NB4 (cell line): ENCODE measurements at regions not wholly inside any gene's neighbourhood (a gene's known extent, or its start where the extent isn't known, plus 50 kb on each side); places are given as distances from the start of the nearest gene placed in this dataset.
A peak's percentile ranks its signal among the peaks of the same experiment; 100 is the strongest.

Source experiments
- DNase-seq: peaks from one replicate; pipeline ENCODE4 v3.0.0; 2010; ENCODE audit warnings: low read depth
- H3K4me3 ChIP-seq: one replicate; pipeline ENCODE4 v1.5.1; 2011; ENCODE audit warnings: mild to moderate bottlenecking, low read depth, low read length, moderate library complexity
- CTCF ChIP-seq: IDR thresholded peaks from one replicate; pipeline ENCODE4 v1.5.1; 2012; ENCODE audit warnings: low read depth, low read length
- MAX ChIP-seq: IDR thresholded peaks from 2 replicates; pipeline ENCODE4 v1.6.1; 2011; ENCODE audit warnings: low read depth, low read length
- MYC ChIP-seq: IDR thresholded peaks from 2 replicates; pipeline ENCODE4 v1.6.1; 2011; ENCODE audit warnings: low read depth, low read length
- POLR2A ChIP-seq: IDR thresholded peaks from 2 replicates; pipeline ENCODE4 v1.6.1; 2011; ENCODE audit warnings: mild to moderate bottlenecking; ENCODE audit not compliant: insufficient read length; ENCODE audit errors: extremely low read depth

GRCh38 chr3:6657591-6657990 lies 203.3 kb upstream of the GRM7 start:
- H3K4me3 ChIP-seq = no peak overlapping the region
- DNase-seq = no peak
- no peak for TF ChIP-seq POLR2A
- TF ChIP-seq CTCF = no peak
- no peak for TF ChIP-seq MAX
- TF ChIP-seq MYC = no peak

GRCh38 chr3:6667354-6667753 lies 193.6 kb upstream of the GRM7 start:
- DNase-seq = no peak
- no peak overlapping the region for H3K4me3 ChIP-seq
- no peak for TF ChIP-seq POLR2A
- no peak for TF ChIP-seq CTCF
- TF ChIP-seq MAX = no peak
- no peak for TF ChIP-seq MYC

- no peak for DNase-seq
- no peak overlapping the region for H3K4me3 ChIP-seq
- TF ChIP-seq CTCF (no peak), MYC (no peak), MAX (no peak), POLR2A (no peak)
Measured at GRCh38 chr3:6671363-6671762, 189.6 kb upstream of the GRM7 start.

GRCh38 chr3:6679510-6679909 lies 181.4 kb upstream of the GRM7 start:
- TF ChIP-seq MAX = no peak
- no peak for TF ChIP-seq MYC
- TF ChIP-seq POLR2A = no peak
- TF ChIP-seq CTCF = no peak
- H3K4me3 ChIP-seq = no peak overlapping the region
- DNase-seq = peak; percentile 22

GRCh38 chr3:6680119-6680806 lies 180.7 kb upstream of the GRM7 start:
- no peak for TF ChIP-seq MYC
- no peak for TF ChIP-seq CTCF
- no peak for TF ChIP-seq MAX
- no peak for TF ChIP-seq POLR2A
- no peak for DNase-seq
- H3K4me3 ChIP-seq = no peak overlapping the region

- no peak for TF ChIP-seq MAX
- TF ChIP-seq POLR2A = no peak
- no peak for TF ChIP-seq CTCF
- no peak for TF ChIP-seq MYC
- DNase-seq = no peak
- H3K4me3 ChIP-seq = no peak overlapping the region
Measured at GRCh38 chr3:6697285-6697684, 163.6 kb upstream of the GRM7 start.
